Endothelial cell of umbilical vein (primary cell): ENCODE measurements at regions not wholly inside any gene's neighbourhood (a gene's known extent, or its start where the extent isn't known, plus 50 kb on each side); places are given as distances from the start of the nearest gene placed in this dataset.

Experiments used
- BruUV-seq: library from RNA; stranded (reverse); fragments of 400-500 nt; replicated peaks from 2 replicates; lab custom pipeline; 2021; lab: Mats Ljungman, UMichigan
- CTCF ChIA-PET: fragments of 300-600, 350-600 bp; sonication (Branson Sonifier 250); formaldehyde crosslinking; loops from one replicate; lab custom pipeline; 2021; ENCODE audit warnings: antibody characterized with exemption, inconsistent platforms; lab: Charles Lee
- POLR2A ChIA-PET: fragments of 300-600, 350-600 bp; sonication (Branson Sonifier 250); formaldehyde crosslinking; loops from one replicate; lab custom pipeline; 2021; ENCODE audit warnings: antibody characterized with exemption, inconsistent platforms; lab: Charles Lee
- DNase-seq: peaks from one replicate; pipeline ENCODE4 v3.0.0-alpha.2; 2011; ENCODE audit warnings: low read depth, low spot score
- FAIRE-seq: peaks from 2 replicates; lab custom pipeline; 2011; peaks lifted over from hg19 to GRCh38; lab: Jason Lieb, UNC
- H2AFZ ChIP-seq: 2 replicates; pipeline ENCODE4 v1.6.0; 2012; ENCODE audit warnings: low read depth, low read length, control low read depth, inconsistent platforms
- H3K27ac ChIP-seq: 2 replicates; pipeline ENCODE4 v1.5.1; 2011; ENCODE audit warnings: low read depth, mild to moderate bottlenecking, control low read depth, low read length, moderate library complexity; ENCODE audit not compliant: insufficient read depth
- H3K27me3 ChIP-seq, 2 experiments: 2 replicates each; pipeline versions ENCODE4 v1.6.0 to v1.6.1; 2011; ENCODE audit warnings: low read length in 2 of 2, mixed read lengths in 1 of 2; ENCODE audit not compliant: control insufficient read depth in 2 of 2, insufficient read depth in 2 of 2
- H3K36me3 ChIP-seq, 2 experiments: 2 replicates in 1 of 2; 3 replicates in 1 of 2; pipeline ENCODE4 v1.5.1; 2011; ENCODE audit warnings: low read length in 2 of 2, mild to moderate bottlenecking in 1 of 2, moderate library complexity in 1 of 2; ENCODE audit not compliant: control insufficient read depth in 2 of 2, insufficient read depth in 2 of 2; ENCODE audit errors: extremely low read depth in 1 of 2
- H3K4me1 ChIP-seq: 3 replicates; pipeline ENCODE4 v1.5.1; 2011; ENCODE audit warnings: mild to moderate bottlenecking, low read length; ENCODE audit not compliant: control insufficient read depth, insufficient read depth; ENCODE audit errors: extremely low read depth
- H3K4me2 ChIP-seq: 2 replicates; pipeline ENCODE4 v1.6.1; 2011; ENCODE audit warnings: low read length, control low read depth, mixed read lengths; ENCODE audit not compliant: insufficient read depth
- H3K4me3 ChIP-seq, 3 experiments: fragments of 200-600 bp in 1 of 3; sonication (generic), shearing (Covaris generic) in 1 of 3; replicated peaks in 1 of 3; 2 replicates each; pipeline ENCODE4 v1.5.1; 2011 to 2016; ENCODE audit warnings: control low read depth in 3 of 3, low read length in 3 of 3, mild to moderate bottlenecking in 2 of 3, inconsistent platforms in 1 of 3, low read depth in 1 of 3, moderate library complexity in 1 of 3; ENCODE audit not compliant: insufficient read depth in 1 of 3
- H3K79me2 ChIP-seq: 2 replicates; pipeline ENCODE4 v1.6.0; 2012; ENCODE audit warnings: low read length, inconsistent platforms; ENCODE audit not compliant: control insufficient read depth, insufficient read depth
- H3K9ac ChIP-seq: replicated peaks from 2 replicates; pipeline ENCODE3; 2011; ENCODE audit warnings: low read length, control low read depth; ENCODE audit not compliant: insufficient read depth; ENCODE audit errors: extremely low read depth
- H3K9me1 ChIP-seq: replicated peaks from 3 replicates; pipeline ENCODE4 v1.6.0; 2011; ENCODE audit warnings: mild to moderate bottlenecking, low read length; ENCODE audit not compliant: control insufficient read depth, insufficient read depth; ENCODE audit errors: extremely low read depth
- H3K9me3 ChIP-seq: replicated peaks from 2 replicates; pipeline ENCODE4 v1.5.1; 2012; ENCODE audit warnings: low read length, inconsistent platforms; ENCODE audit not compliant: control insufficient read depth, insufficient read depth
- H4K20me1 ChIP-seq: replicated peaks from 2 replicates; pipeline ENCODE3; 2011; ENCODE audit warnings: mild to moderate bottlenecking, low read length; ENCODE audit not compliant: control insufficient read depth, insufficient read depth; ENCODE audit errors: extremely low read depth
- CTCF ChIP-seq, 2 donors: IDR thresholded peaks; 1 replicate in 1 of 2; 2 replicates in 1 of 2; pipeline ENCODE4 v1.5.1; 2011; ENCODE audit warnings: low read length in 2 of 2, mild to moderate bottlenecking in 2 of 2, moderate library complexity in 2 of 2, control low read depth in 1 of 2, inconsistent platforms in 1 of 2, low read depth in 1 of 2; ENCODE audit not compliant: insufficient read depth in 1 of 2; ENCODE audit errors: extremely low read depth in 1 of 2
- EZH2 ChIP-seq: IDR thresholded peaks from 2 replicates; pipeline ENCODE4 v1.6.1; 2012; ENCODE audit warnings: borderline replicate concordance, low read depth, mild to moderate bottlenecking, moderate library complexity, low read length, inconsistent platforms; ENCODE audit not compliant: severe bottlenecking
- FOS ChIP-seq: IDR thresholded peaks from 2 replicates; pipeline ENCODE4 v1.6.1; 2011; ENCODE audit warnings: mild to moderate bottlenecking, low read length, moderate library complexity, borderline replicate concordance; ENCODE audit not compliant: insufficient read depth
- MAX ChIP-seq: IDR thresholded peaks from 2 replicates; pipeline ENCODE4 v1.6.1; 2011; ENCODE audit not compliant: insufficient read depth, insufficient read length
- MYC ChIP-seq: IDR thresholded peaks from one replicate; pipeline ENCODE4 v1.6.1; 2011; ENCODE audit warnings: mild to moderate bottlenecking, low read depth, low read length
- POLR2A ChIP-seq: IDR thresholded peaks from 2 replicates; pipeline ENCODE4 v1.6.1; 2012; ENCODE audit warnings: low read depth, mild to moderate bottlenecking, control low read depth, low read length
- POLR2AphosphoS5 ChIP-seq: IDR thresholded peaks from 2 replicates; pipeline ENCODE4 v1.6.1; 2012; ENCODE audit warnings: low read depth, mild to moderate bottlenecking, control low read depth, low read length, moderate library complexity; ENCODE audit not compliant: insufficient read depth
- dilution Hi-C: fragments of 300-500 bp; cut with MboI; formaldehyde crosslinking; loops from one replicate; pipeline ENCODE4 v1.15.0; 2019; ENCODE audit warnings: low sequenced_read_pairs; ENCODE audit not compliant: extremely low pct_ligation_motif_present
- intact Hi-C: fragments of 100-400 bp; cut with micrococcal nuclease; formaldehyde crosslinking; loops from one replicate; pipeline ENCODE4 v1.10.0; 2022

- no peak for FAIRE-seq
- no peaks in the 10 kb centered on the region for H3K27me3 ChIP-seq
- H3K4me2 ChIP-seq: no peak overlapping the region
- no peaks in the 10 kb centered on the region for H3K4me1 ChIP-seq
- TF ChIP-seq EZH2 (no peak), CTCF (IDR thresholded peaks at IDR 0.05; ENCODE audit: extremely low read depth in 1 of 2, insufficient read depth in 1 of 2, low read depth in 1 of 2, low read length in 2 of 2) (no peak), POLR2AphosphoS5 (no peak), MAX (no peak), FOS (no peak), MYC (no peak), POLR2A (no peak)
- H3K4me3 ChIP-seq: no peak overlapping the region
- CTCF ChIA-PET: no interaction called here
- no peak for DNase-seq
- no peak overlapping the region for H2AFZ ChIP-seq
- BruUV-seq: no TSS peak
- POLR2A ChIA-PET: no interaction called here
- H3K79me2 ChIP-seq: no peaks in the 10 kb centered on the region
- no peaks in the 10 kb centered on the region for H3K9me1 ChIP-seq
- H3K9ac ChIP-seq: no peak overlapping the region
- no peaks in the 10 kb centered on the region for H4K20me1 ChIP-seq
- intact Hi-C loops: no loop called here
- no peak overlapping the region for H3K27ac ChIP-seq
- no peaks in the 10 kb centered on the region for H3K36me3 ChIP-seq
- dilution Hi-C loops: no loop called here
- H3K9me3 ChIP-seq: no peaks in the 10 kb centered on the region
Measured at GRCh38 chr4:160423879-160424451, 1321.1 kb downstream of the RAPGEF2 start.
